Right ventricle myocardium superior (tissue), 1 donor: ENCODE measurements at regions not wholly inside any gene's neighbourhood (a gene's known extent, or its start where the extent isn't known, plus 50 kb on each side); places are given as distances from the start of the nearest gene placed in this dataset.

Experiments
- ATAC-seq: fragments of 200-7000 bp; cut with Tn5 transposase; one replicate; pipeline ENCODE4 v1.9.1; 2020; ENCODE audit warnings: mild to moderate bottlenecking; ENCODE audit not compliant: poor library complexity
- DNase-seq: peaks from one replicate; pipeline ENCODE4 v3.0.0-alpha.2; 2020
- intact Hi-C: fragments of 100-400 bp; cut with DNase I; formaldehyde crosslinking; loops from one replicate; pipeline ENCODE4 v1.11.2; 2022
- donor health status: DM: no; HTN: yes; CAD: no; lungs with severe emphysema.

GRCh38 chr16:6966925-6967324, 365.7 kb upstream of the RBFOX1 start:
- ATAC-seq (no peak), DNase-seq (no peak)
- intact Hi-C loops, result no loop called here

- DNase-seq (no peak), ATAC-seq (no peak)
- intact Hi-C loops, result no loop called here
These were observed 368.0 kb upstream of the RBFOX1 start for GRCh38 chr16:6964679-6965078.

DNA sequence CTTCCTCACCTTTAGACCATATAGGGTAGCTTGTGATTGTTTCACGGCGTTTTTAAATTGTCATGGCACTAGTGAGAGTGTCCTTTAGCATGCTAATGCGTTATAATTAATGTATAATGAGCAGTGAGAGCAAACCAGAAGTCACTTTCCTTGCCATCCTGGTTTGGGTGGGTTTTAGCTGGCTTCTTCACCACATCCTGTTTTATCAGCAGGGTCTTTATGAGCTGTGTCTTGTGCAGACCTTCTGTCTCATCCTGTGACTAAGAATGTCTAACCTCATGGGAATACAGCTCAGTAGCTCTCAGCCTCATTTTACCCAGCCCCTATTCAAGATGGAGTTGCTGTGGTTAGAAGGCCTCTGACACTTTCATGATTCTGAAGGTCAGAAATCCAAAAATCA, 370.9 kb upstream of the RBFOX1 start:
- intact Hi-C loops, result no loop called here

DNA sequence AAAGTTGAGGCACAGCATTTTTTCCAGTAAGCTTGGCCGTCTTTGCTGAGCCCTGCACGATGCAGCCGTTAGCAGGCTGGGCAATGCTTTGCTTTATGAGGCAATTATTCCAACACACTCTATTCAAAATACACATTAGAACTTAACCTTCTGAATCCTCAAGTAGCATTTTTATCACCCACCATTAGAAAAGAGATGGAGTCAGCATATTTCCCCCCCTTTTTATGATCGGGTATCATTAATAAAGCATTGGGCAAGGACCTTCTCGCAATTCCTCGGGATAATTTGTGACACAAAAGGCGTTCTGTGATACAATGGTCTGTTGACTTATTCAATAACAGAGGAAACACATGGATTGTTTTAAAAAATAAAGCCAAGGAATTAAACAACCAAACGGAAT, 374.5 kb upstream of the RBFOX1 start:
- ATAC-seq (no peak), DNase-seq (no peak)
- intact Hi-C loops, result no loop called here

More for the DNA sequence above, 370.9 kb upstream of the RBFOX1 start:
- DNase-seq, result no peak
- no peak for ATAC-seq

GRCh38 chr16:6957681-6958080, 375.0 kb upstream of the RBFOX1 start:
- ATAC-seq, result no peak
- intact Hi-C loops, result no loop called here
- DNase-seq, result no peak

GRCh38 chr16:6956511-6956910, 376.1 kb upstream of the RBFOX1 start:
- no peak for DNase-seq
- no peak for ATAC-seq
- intact Hi-C loops, result no loop called here

- DNase-seq, result no peak
- intact Hi-C loops, result no loop called here
- ATAC-seq, result no peak
These were observed 377.3 kb upstream of the RBFOX1 start for GRCh38 chr16:6955303-6955702.

DNA sequence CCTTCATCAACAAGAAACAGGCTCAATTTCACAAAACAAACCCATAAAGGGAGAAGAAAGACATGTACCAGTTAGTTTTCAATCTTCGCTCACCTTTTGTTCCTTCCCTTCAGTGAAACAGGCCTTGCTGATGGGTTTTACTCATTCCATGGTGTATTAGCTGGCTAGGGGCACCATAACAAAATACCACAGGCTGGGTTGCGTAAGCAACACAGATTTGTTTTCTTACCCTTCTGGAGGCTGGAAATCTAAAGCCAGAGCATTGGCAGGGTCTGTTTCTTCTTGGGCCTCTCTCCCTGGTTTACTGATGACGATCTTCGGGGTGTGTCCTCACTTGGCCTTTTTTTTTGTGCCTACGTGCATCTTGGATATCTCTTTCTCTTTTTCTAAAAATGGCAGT, 383.4 kb upstream of the RBFOX1 start:
- intact Hi-C loops, result no loop called here
- ATAC-seq (no peak), DNase-seq (no peak)

- DNase-seq, result no peak
- intact Hi-C loops, result no loop called here
These were observed 385.4 kb upstream of the RBFOX1 start for GRCh38 chr16:6947291-6947690.

GRCh38 chr16:6946802-6947201, 385.8 kb upstream of the RBFOX1 start:
- ATAC-seq (no peak), DNase-seq (no peak)
- intact Hi-C loops, result no loop called here

More at GRCh38 chr16:6947291-6947690, 385.4 kb upstream of the RBFOX1 start:
- no peak for ATAC-seq

GRCh38 chr16:6946106-6946505, 386.5 kb upstream of the RBFOX1 start:
- ATAC-seq (no peak), DNase-seq (no peak)
- intact Hi-C loops, result no loop called here

GRCh38 chr16:6940968-6941367, 391.7 kb upstream of the RBFOX1 start:
- DNase-seq (no peak), ATAC-seq (no peak)
- intact Hi-C loops, result no loop called here

DNA sequence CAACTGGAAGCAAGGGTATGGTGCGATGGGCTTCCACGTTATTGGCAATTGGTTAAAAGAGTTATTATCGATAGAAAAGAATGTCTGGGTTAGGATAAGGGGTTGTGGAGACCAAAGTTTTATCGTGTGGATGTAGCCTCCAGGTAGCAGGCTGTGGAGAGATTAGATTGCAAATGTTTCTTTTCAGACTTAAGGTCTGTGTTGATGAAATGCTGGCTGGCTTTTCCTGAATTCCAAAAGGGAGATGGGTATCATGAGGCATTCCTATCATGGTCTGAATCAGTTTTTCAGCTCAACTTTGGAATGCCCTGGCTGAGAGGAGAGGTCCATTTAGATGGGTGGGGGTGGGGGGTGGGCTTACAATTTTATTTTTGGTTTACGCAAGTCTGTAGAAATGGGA, 395.0 kb upstream of the RBFOX1 start:
- ATAC-seq (no peak), DNase-seq (no peak)
- intact Hi-C loops, result no loop called here

GRCh38 chr16:6932871-6933385, 399.7 kb upstream of the RBFOX1 start:
- DNase-seq, result no peak

GRCh38 chr16:6929868-6930267, 402.8 kb upstream of the RBFOX1 start:
- intact Hi-C loops, result no loop called here

More at GRCh38 chr16:6932871-6933385, 399.7 kb upstream of the RBFOX1 start:
- no peak for ATAC-seq
- intact Hi-C loops, result no loop called here

DNA sequence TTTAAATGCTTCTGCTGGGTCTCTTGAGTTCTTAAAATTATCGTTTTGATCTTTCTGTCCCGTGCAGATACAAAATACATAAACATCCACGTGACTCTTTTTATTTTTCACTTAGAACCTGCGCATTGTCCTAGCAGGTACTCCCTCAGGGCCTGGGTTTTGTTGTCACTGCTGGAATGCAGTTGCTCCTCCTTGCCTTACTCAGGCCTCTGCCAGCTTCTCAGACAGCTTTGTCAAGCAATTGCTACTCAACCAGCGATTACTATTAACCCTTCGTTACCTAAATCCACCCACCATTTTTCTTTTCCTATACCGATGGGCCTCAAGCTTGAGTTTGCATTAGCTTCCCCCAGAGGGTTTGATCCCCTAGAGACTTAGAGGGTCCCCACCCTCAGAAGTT, 405.9 kb upstream of the RBFOX1 start:
- DNase-seq (no peak), ATAC-seq (no peak)
- intact Hi-C loops, result no loop called here

More at GRCh38 chr16:6929868-6930267, 402.8 kb upstream of the RBFOX1 start:
- DNase-seq (no peak), ATAC-seq (no peak)

DNA sequence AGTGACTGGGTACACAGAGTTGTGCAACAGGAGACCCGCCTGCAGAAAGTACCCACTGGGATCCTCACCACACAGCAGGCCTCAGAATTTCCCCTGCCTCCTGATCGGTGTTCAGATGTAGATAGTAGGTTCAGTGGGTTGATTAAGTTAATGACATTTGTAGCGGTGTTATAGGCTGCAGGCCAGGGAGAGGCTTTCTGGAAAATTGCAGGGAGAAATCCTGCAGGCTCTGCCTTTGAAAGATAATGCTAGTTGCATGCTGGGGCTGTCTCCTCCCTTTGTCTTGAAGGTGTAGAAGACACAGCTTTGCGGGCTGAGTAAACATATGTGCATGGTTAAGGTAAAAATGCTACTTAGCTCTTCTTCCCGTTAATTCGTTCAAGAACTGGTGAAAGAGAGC, 406.3 kb upstream of the RBFOX1 start:
- DNase-seq, result no peak
- no peak for ATAC-seq
- intact Hi-C loops, result no loop called here

DNA sequence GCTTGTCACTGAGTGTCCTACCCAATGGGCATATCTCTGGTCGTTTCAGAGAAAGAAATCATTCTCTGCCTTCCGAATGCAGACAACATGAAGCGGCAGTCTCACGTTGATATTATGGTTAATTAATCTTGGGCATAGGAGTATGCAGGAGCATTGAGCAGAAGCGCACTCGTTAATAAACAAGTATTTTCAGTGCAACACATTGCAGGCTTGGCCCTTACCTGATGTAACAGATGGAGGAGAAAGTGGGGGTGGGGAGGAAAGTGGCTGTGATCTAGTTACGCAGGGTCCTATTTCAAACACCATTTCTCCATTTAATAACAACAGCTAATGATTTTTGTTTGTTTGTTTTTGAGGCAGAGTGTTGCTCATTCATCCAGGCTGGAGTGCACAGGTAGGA, 414.0 kb upstream of the RBFOX1 start:
- intact Hi-C loops, result no loop called here
- DNase-seq, result no peak
- no peak for ATAC-seq

GRCh38 chr16:6916946-6917345, 415.7 kb upstream of the RBFOX1 start:
- intact Hi-C loops, result no loop called here
- DNase-seq (no peak), ATAC-seq (no peak)

GRCh38 chr16:6913566-6913965, 419.1 kb upstream of the RBFOX1 start:
- intact Hi-C loops, result no loop called here
- no peak for DNase-seq
- no peak for ATAC-seq

- ATAC-seq (no peak), DNase-seq (no peak)
- intact Hi-C loops, result no loop called here
These were observed 422.3 kb upstream of the RBFOX1 start for GRCh38 chr16:6910301-6910700.
